Lung (tissue), 11 donors: ENCODE measurements at regions not wholly inside any gene's neighbourhood (a gene's known extent, or its start where the extent isn't known, plus 50 kb on each side); places are given as distances from the start of the nearest gene placed in this dataset.

Source experiments
- ATAC-seq: fragments of 200-7000 bp; cut with Tn5 transposase; one replicate; pipeline ENCODE4 v1.9.1; 2020; ENCODE audit warnings: moderate number of reproducible peaks; ENCODE audit not compliant: insufficient read depth, low FRiP score
- DNase-seq, 3 donors: peaks; one replicate each; pipeline ENCODE4 v3.0.0-alpha.2; 2013 to 2017
- H3K27ac ChIP-seq, 2 donors: one replicate each; pipeline ENCODE4 v1.5.1; 2013; ENCODE audit warnings: mild to moderate bottlenecking in 2 of 2, moderate library complexity in 2 of 2, control low read depth in 1 of 2, inconsistent platforms in 1 of 2, low read depth in 1 of 2, low read length in 1 of 2
- H3K27me3 ChIP-seq, 3 donors: one replicate each; pipeline ENCODE4 v1.5.1; 2013; ENCODE audit warnings: low read length in 2 of 3; ENCODE audit not compliant: control insufficient read depth in 3 of 3, insufficient read depth in 3 of 3
- H3K36me3 ChIP-seq, 4 donors: one replicate each; pipeline ENCODE4 v1.5.1; 2013; ENCODE audit warnings: low read length in 4 of 4, mild to moderate bottlenecking in 1 of 4, moderate library complexity in 1 of 4; ENCODE audit not compliant: control insufficient read depth in 4 of 4, insufficient read depth in 4 of 4
- H3K4me1 ChIP-seq, 5 donors: one replicate each; pipeline ENCODE4 v1.5.1; 2013; ENCODE audit warnings: low read length in 5 of 5, mild to moderate bottlenecking in 2 of 5, moderate library complexity in 1 of 5; ENCODE audit not compliant: control insufficient read depth in 5 of 5, insufficient read depth in 5 of 5
- H3K4me3 ChIP-seq: one replicate; pipeline ENCODE4 v1.5.1; 2013; ENCODE audit warnings: mild to moderate bottlenecking, control low read depth, moderate library complexity
- H3K9ac ChIP-seq, 2 donors: one replicate each; pipeline ENCODE4 v1.5.1; 2013; ENCODE audit warnings: low read length in 2 of 2, control low read depth in 1 of 2; ENCODE audit not compliant: insufficient read depth in 1 of 2
- H3K9me3 ChIP-seq, 4 donors: one replicate each; pipeline ENCODE4 v1.5.1; 2013; ENCODE audit warnings: low read length in 3 of 4, mild to moderate bottlenecking in 1 of 4, moderate library complexity in 1 of 4; ENCODE audit not compliant: control insufficient read depth in 4 of 4, insufficient read depth in 3 of 4
- CTCF ChIP-seq: IDR thresholded peaks from 2 replicates; pipeline ENCODE4 v1.5.1; 2012; ENCODE audit warnings: mild to moderate bottlenecking; ENCODE audit errors: control extremely low read depth, extremely low read depth
- WGBS, 2 donors: extraction: QIAGEN DNeasy Blood & Tissue Kit; methylation state at CpG; one replicate each; pipeline ENCODE4 v1.1.7; 2013; 5-methylcytosine and 5-hydroxymethylcytosine counted together
- donor health status: control.
- donor health status: control.
- donor health status: Bipolar disorder and iron deficiency.
- donor health status: healthy.
- donor health status: DM: yes; HTN: yes; CAD: no.

- ATAC-seq = no peak
- no peak for TF ChIP-seq CTCF
- no peaks in the 10 kb centered on the region for H3K9me3 ChIP-seq
- no peak overlapping the region for H3K27ac ChIP-seq
- H3K9ac ChIP-seq = no peak overlapping the region
- H3K27me3 ChIP-seq = peaks cover 0 to 2% (median 0%) of the 10 kb centered on the region in 3 donors
- H3K4me3 ChIP-seq = no peak overlapping the region
- H3K4me1 ChIP-seq = peaks cover 0 to 5% (median 0%) of the 10 kb centered on the region in 5 donors
- 80 to 84% methylated on average over 2 of the region's 2 CpGs for WGBS, 2 donors
- no peaks in the 10 kb centered on the region for H3K36me3 ChIP-seq
- DNase-seq = no peak
These were observed 478.6 kb downstream of the EFNB2 start for GRCh38 chr13:106056851-106057250.

- H3K4me1 ChIP-seq = peaks cover 0 to 5% (median 0%) of the 10 kb centered on the region in 5 donors
- no peaks in the 10 kb centered on the region for H3K36me3 ChIP-seq
- WGBS, 2 donors = 74 to 79% methylated on average over 8 of the region's 8 CpGs
- TF ChIP-seq CTCF = no peak
- H3K9ac ChIP-seq = no peak overlapping the region
- no peak overlapping the region for H3K27ac ChIP-seq
- no peaks in the 10 kb centered on the region for H3K9me3 ChIP-seq
- ATAC-seq = no peak
- peak in 1 of 3 donors; percentile 20 for DNase-seq
- H3K4me3 ChIP-seq = no peak overlapping the region
- H3K27me3 ChIP-seq = peaks cover 0 to 2% (median 0%) of the 10 kb centered on the region in 3 donors
These were observed 483.2 kb downstream of the EFNB2 start for GRCh38 chr13:106052200-106052767.

DNA sequence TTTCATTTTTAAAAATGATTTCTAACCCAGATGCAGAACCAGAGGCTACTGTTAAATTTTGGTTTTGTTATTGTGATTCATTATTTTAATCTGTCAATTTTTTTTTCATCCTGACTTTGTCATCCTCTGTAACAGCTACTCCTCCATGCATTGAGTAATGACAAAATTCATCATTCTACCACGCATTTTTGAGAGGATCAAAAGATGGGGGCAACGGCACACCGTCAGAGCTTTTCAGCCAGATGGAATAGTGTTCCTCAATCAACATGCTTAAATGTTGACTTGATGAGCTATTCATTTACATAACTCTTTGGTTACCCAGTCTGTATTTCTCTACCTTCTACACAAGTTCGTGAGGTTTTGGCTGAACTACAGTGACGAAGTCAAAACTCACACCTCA lies 486.3 kb downstream of the EFNB2 start:
- Histone ChIP-seq H3K4me1 (peaks cover 0 to 5% (median 0%) of the 10 kb centered on the region in 5 donors), H3K9me3 (no peaks in the 10 kb centered on the region), H3K4me3 (no peak overlapping the region), H3K9ac (no peak overlapping the region), H3K36me3 (no peaks in the 10 kb centered on the region), H3K27ac (no peak overlapping the region), H3K27me3 (peaks cover 0 to 2% (median 0%) of the 10 kb centered on the region in 3 donors)
- no peak for TF ChIP-seq CTCF
- no peak for ATAC-seq
- no peak for DNase-seq
- WGBS, 2 donors = 90% methylated on average over 5 of the region's 5 CpGs

- TF ChIP-seq CTCF = no peak
- Histone ChIP-seq H3K27ac (no peak overlapping the region), H3K4me3 (no peak overlapping the region), H3K9ac (no peak overlapping the region), H3K4me1 (peaks cover 0 to 5% (median 0%) of the 10 kb centered on the region in 5 donors), H3K36me3 (no peaks in the 10 kb centered on the region), H3K27me3 (no peaks in the 10 kb centered on the region), H3K9me3 (no peaks in the 10 kb centered on the region)
- DNase-seq = no peak
- no peak for ATAC-seq
- 61 to 63% methylated on average over 4 of the region's 4 CpGs for WGBS, 2 donors
These were observed 487.1 kb downstream of the EFNB2 start for GRCh38 chr13:106048386-106048785.
